ENCODE measurements at regions not wholly inside any gene's neighbourhood (a gene's known extent, or its start where the extent isn't known, plus 50 kb on each side); places are given as distances from the start of the nearest gene placed in this dataset.

DNA sequence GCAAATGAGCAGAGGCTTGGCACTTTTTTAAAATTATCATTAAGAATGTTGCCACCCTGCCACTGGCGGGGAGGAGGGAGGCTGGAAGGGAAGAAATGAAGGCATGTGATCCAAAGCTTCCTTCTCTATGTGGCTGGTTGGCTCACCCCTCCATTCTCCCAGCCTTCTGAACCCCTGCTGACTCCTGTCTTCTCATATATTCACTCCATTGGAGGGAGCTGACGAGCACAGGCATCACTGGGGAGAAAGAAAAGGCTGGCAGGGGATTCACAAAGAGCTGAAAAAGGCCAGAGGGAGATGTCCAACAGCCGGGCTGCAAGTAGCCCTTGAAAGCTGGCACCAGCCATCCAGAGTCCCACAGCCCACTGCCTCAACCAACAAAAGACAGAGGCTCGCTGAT is 495.6 kb downstream of the BCOR start:
- Histone ChIP-seq H4K20me1 (ENCODE audit: insufficient read depth, low read length) (no peaks in the 10 kb centered on the region), H4K8ac (ENCODE audit: low read depth in 2 of 2, low read length in 2 of 2) (no peak overlapping the region), H3K9ac (ENCODE audit: low read depth, low read length) (no peak overlapping the region), H3K4ac (ENCODE audit: low read depth, low read length) (no peak overlapping the region), H3K4me3 (ENCODE audit: insufficient read depth, low read depth, low read length) (no peak overlapping the region), H2BK15ac (ENCODE audit: low read depth, low read length) (no peak overlapping the region), H3K9me3 (ENCODE audit: control insufficient read depth, insufficient read depth, low read length) (peaks cover 2% of the 10 kb centered on the region; the same call in 1 of the 2 replicates), H2AFZ (replicated peaks; ENCODE audit: low read length, poor library complexity) (no peak overlapping the region), H3K27ac (ENCODE audit: insufficient read depth, low read length) (no peak overlapping the region), H3K56ac (ENCODE audit: extremely low read depth, insufficient read depth, low read length) (no peak overlapping the region), H3K79me1 (ENCODE audit: low read depth in 1 of 2, low read length in 2 of 2) (no peaks in the 10 kb centered on the region), H3K4me2 (ENCODE audit: low read depth, low read length) (no peak overlapping the region), H2AK5ac (ENCODE audit: low read depth, low read length) (no peak overlapping the region), H2BK120ac (ENCODE audit: low read depth, low read length) (no peak overlapping the region), H3K27me3 (ENCODE audit: control insufficient read depth, insufficient read depth, low read length) (peaks cover 25% of the 10 kb centered on the region; the same call in 1 of the 2 replicates), H4K5ac (ENCODE audit: low read depth, low read length) (no peak overlapping the region), H3K18ac (ENCODE audit: low read depth, low read length) (no peak overlapping the region), H3K23ac (ENCODE audit: low read depth, low read length) (no peak overlapping the region), H3K4me1 (ENCODE audit: control insufficient read depth, insufficient read depth, low read length) (no peaks in the 10 kb centered on the region), H4K91ac (ENCODE audit: insufficient read depth, low read depth, low read length) (no peak overlapping the region), H2BK5ac (ENCODE audit: low read depth, low read length, poor library complexity, severe bottlenecking) (no peak overlapping the region), H2BK20ac (ENCODE audit: low read depth, low read length) (no peak overlapping the region), H3K14ac (replicated peaks; ENCODE audit: low read depth, low read length) (no peak overlapping the region), H2AK9ac (replicated peaks; ENCODE audit: low read depth, low read length, poor library complexity) (no peak overlapping the region), H3K9me1 (ENCODE audit: insufficient read depth, low read length) (no peaks in the 10 kb centered on the region), H3K36me3 (ENCODE audit: control insufficient read depth, insufficient read depth, low read length) (no peaks in the 10 kb centered on the region)
- no CpG with 5 or more reads among the region's 4 CpGs for WGBS, 2 experiments (ENCODE audit: extremely low coverage in 2 of 2, insufficient read length in 1 of 2)
- in situ Hi-C loops (cut with MboI; ENCODE audit: low sequenced_read_pairs) (no loop called here), intact Hi-C loops (cut with micrococcal nuclease) (no loop called here), dilution Hi-C loops (cut with HindIII; ENCODE audit: low sequenced_read_pairs, unreplicated experiment) (no loop called here)
- no TSS peak for BruUV-seq (replicated peaks)
- ChIA-PET POLR2A (ENCODE audit: unreplicated experiment) (no interaction called here), CTCF (no interaction called here)
- DNase-seq, result no peak
- TF ChIP-seq, protein P1, sequence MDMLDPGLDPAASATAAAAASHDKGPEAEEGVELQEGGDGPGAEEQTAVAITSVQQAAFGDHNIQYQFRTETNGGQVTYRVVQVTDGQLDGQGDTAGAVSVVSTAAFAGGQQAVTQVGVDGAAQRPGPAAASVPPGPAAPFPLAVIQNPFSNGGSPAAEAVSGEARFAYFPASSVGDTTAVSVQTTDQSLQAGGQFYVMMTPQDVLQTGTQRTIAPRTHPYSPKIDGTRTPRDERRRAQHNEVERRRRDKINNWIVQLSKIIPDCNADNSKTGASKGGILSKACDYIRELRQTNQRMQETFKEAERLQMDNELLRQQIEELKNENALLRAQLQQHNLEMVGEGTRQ (IDR thresholded peaks at IDR 0.05; ENCODE audit: low read depth, low read length), result no peak
- TF ChIP-seq RCOR1 (IDR thresholded peaks at IDR 0.05; ENCODE audit: insufficient replicate concordance, low read length) (no peak), NFE2L2 (IDR thresholded peaks at IDR 0.05; ENCODE audit: low read depth, low read length) (no peak), BHLHE40 (IDR thresholded peaks at IDR 0.05; ENCODE audit: low read depth, low read length) (no peak), SMC3 (IDR thresholded peaks at IDR 0.05; ENCODE audit: low read depth, low read length) (no peak), POLR2A (IDR thresholded peaks at IDR 0.05; ENCODE audit: low read depth, low read length) (no peak)
- TF ChIP-seq, protein P2, sequence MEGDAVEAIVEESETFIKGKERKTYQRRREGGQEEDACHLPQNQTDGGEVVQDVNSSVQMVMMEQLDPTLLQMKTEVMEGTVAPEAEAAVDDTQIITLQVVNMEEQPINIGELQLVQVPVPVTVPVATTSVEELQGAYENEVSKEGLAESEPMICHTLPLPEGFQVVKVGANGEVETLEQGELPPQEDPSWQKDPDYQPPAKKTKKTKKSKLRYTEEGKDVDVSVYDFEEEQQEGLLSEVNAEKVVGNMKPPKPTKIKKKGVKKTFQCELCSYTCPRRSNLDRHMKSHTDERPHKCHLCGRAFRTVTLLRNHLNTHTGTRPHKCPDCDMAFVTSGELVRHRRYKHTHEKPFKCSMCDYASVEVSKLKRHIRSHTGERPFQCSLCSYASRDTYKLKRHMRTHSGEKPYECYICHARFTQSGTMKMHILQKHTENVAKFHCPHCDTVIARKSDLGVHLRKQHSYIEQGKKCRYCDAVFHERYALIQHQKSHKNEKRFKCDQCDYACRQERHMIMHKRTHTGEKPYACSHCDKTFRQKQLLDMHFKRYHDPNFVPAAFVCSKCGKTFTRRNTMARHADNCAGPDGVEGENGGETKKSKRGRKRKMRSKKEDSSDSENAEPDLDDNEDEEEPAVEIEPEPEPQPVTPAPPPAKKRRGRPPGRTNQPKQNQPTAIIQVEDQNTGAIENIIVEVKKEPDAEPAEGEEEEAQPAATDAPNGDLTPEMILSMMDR (conservative IDR thresholded peaks at IDR 0.05; ENCODE audit: low read depth, low read length), result no peak
- ATAC-seq (ENCODE audit: low read depth), result no peak

All from IMR-90 (cell line).